ENCODE measurements at regions not wholly inside any gene's neighbourhood (a gene's known extent, or its start where the extent isn't known, plus 50 kb on each side); places are given as distances from the start of the nearest gene placed in this dataset.

- DNase-seq = no peak
These were observed 183.1 kb downstream of the GPAM start for GRCh38 chr10:112000466-112000865.

GRCh38 chr10:112002206-112002605 lies 181.4 kb downstream of the GPAM start:
- no peak for DNase-seq

GRCh38 chr10:112004075-112004474 lies 179.5 kb downstream of the GPAM start:
- DNase-seq = no peak

GRCh38 chr10:112005044-112005443 lies 178.5 kb downstream of the GPAM start:
- no peak for DNase-seq

- no peak for DNase-seq
These were observed 177.2 kb downstream of the GPAM start for GRCh38 chr10:112006407-112006806.

GRCh38 chr10:112006831-112007230 lies 176.7 kb downstream of the GPAM start:
- DNase-seq = no peak

- no peak for DNase-seq
These were observed 161.4 kb downstream of the GPAM start for GRCh38 chr10:112022196-112022595.

- DNase-seq = no peak
These were observed 159.5 kb downstream of the GPAM start for GRCh38 chr10:112024079-112024478.

- no peak for DNase-seq
These were observed 158.3 kb downstream of the GPAM start for GRCh38 chr10:112025228-112025627.

GRCh38 chr10:112026438-112026837 lies 157.1 kb downstream of the GPAM start:
- DNase-seq = no peak

- DNase-seq = no peak
These were observed 155.8 kb downstream of the GPAM start for GRCh38 chr10:112027731-112028280.

- no peak for DNase-seq
These were observed 153.1 kb downstream of the GPAM start for GRCh38 chr10:112030431-112030830.

GRCh38 chr10:112039823-112040222 lies 143.7 kb downstream of the GPAM start:
- no peak for DNase-seq

GRCh38 chr10:112040696-112041095 lies 142.9 kb downstream of the GPAM start:
- DNase-seq = no peak

GRCh38 chr10:112045938-112046337 lies 137.6 kb downstream of the GPAM start:
- DNase-seq = no peak

GRCh38 chr10:112047674-112048073 lies 135.9 kb downstream of the GPAM start:
- no peak for DNase-seq

GRCh38 chr10:112052166-112052565 lies 131.4 kb downstream of the GPAM start:
- no peak for DNase-seq

- DNase-seq = no peak
These were observed 129.7 kb downstream of the GPAM start for GRCh38 chr10:112053895-112054294.

GRCh38 chr10:112054516-112054915 lies 129.0 kb downstream of the GPAM start:
- no peak for DNase-seq

- DNase-seq = no peak
These were observed 126.5 kb downstream of the GPAM start for GRCh38 chr10:112057072-112057471.

GRCh38 chr10:112059220-112059619 lies 124.3 kb downstream of the GPAM start:
- DNase-seq = no peak

GRCh38 chr10:112071596-112072133 lies 111.9 kb downstream of the GPAM start:
- DNase-seq = no peak

- DNase-seq = no peak
These were observed 105.6 kb downstream of the GPAM start for GRCh38 chr10:112078003-112078402.

- DNase-seq = no peak
These were observed 103.3 kb downstream of the GPAM start for GRCh38 chr10:112080231-112080630.

- DNase-seq = no peak
These were observed 101.4 kb downstream of the GPAM start for GRCh38 chr10:112082120-112082519.
